ENCODE measurements at regions not wholly inside any gene's neighbourhood (a gene's known extent, or its start where the extent isn't known, plus 50 kb on each side); places are given as distances from the start of the nearest gene placed in this dataset.

GRCh38 chr11:29019960-29020683 is 911.9 kb downstream of the METTL15 start:
- no peak for TF ChIP-seq EP300 (IDR thresholded peaks at IDR 0.05; ENCODE audit: borderline replicate concordance in 1 of 2, low read depth in 1 of 2, low read length in 1 of 2)
- TF ChIP-seq, protein P1, sequence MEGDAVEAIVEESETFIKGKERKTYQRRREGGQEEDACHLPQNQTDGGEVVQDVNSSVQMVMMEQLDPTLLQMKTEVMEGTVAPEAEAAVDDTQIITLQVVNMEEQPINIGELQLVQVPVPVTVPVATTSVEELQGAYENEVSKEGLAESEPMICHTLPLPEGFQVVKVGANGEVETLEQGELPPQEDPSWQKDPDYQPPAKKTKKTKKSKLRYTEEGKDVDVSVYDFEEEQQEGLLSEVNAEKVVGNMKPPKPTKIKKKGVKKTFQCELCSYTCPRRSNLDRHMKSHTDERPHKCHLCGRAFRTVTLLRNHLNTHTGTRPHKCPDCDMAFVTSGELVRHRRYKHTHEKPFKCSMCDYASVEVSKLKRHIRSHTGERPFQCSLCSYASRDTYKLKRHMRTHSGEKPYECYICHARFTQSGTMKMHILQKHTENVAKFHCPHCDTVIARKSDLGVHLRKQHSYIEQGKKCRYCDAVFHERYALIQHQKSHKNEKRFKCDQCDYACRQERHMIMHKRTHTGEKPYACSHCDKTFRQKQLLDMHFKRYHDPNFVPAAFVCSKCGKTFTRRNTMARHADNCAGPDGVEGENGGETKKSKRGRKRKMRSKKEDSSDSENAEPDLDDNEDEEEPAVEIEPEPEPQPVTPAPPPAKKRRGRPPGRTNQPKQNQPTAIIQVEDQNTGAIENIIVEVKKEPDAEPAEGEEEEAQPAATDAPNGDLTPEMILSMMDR (IDR thresholded peaks at IDR 0.05) = peak; percentile 67
- no peak for TF ChIP-seq FOXM1 (IDR thresholded peaks at IDR 0.05; ENCODE audit: low read depth)
